ENCODE measurements at regions not wholly inside any gene's neighbourhood (a gene's known extent, or its start where the extent isn't known, plus 50 kb on each side); places are given as distances from the start of the nearest gene placed in this dataset.

DNA sequence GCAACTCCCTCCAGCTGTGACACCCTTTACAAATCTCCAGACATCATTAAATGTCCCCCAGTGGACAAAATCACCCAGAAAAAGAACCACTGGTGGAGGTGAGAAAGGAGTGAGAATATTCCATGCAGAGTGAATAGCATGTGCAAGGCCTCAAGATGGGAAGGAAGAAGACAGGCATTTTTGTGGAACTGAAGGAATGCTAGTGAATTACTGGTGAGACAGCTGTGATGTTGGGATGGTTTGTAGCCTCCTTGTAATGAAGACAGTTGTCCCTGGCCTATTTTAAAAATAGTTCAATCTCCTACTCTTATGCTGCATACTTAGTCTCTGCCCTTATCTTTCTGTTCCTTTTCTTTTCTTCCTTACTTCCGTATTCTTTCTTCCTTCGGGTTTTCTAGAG is 124.9 kb upstream of the RPS23 start:
- Histone ChIP-seq H3K4me3 (ENCODE audit: low read length, poor library complexity, severe bottlenecking) (no peak overlapping the region), H3K9ac (ENCODE audit: low read depth, low read length, poor library complexity, severe bottlenecking) (no peak overlapping the region), H2AFZ (ENCODE audit: low read length) (no peak overlapping the region), H4K20me1 (ENCODE audit: insufficient read depth, low read length, poor library complexity, severe bottlenecking) (no peaks in the 10 kb centered on the region), H3K36me3 (ENCODE audit: insufficient read depth, low read length) (no peaks in the 10 kb centered on the region), H3K4me1 (ENCODE audit: insufficient read depth, low read length, poor library complexity, severe bottlenecking) (no peaks in the 10 kb centered on the region), H3K9me2 (replicated peaks; ENCODE audit: low read depth, low read length) (no peaks in the 10 kb centered on the region), H3K9me3 (ENCODE audit: insufficient read depth, low read depth, low read length) (no peaks in the 10 kb centered on the region; the same call in 1 of the 2 replicates), H3K79me2 (ENCODE audit: insufficient read depth, low read length) (no peaks in the 10 kb centered on the region), H3F3A (ENCODE audit: low read depth) (no peaks in the 10 kb centered on the region), H3K27me3 (ENCODE audit: insufficient read depth, low read length, poor library complexity, severe bottlenecking) (no peaks in the 10 kb centered on the region), H3K4me2 (ENCODE audit: low read depth, low read length, poor library complexity, severe bottlenecking) (no peak overlapping the region)
- no peak for TF ChIP-seq EZH2phosphoT487 (IDR thresholded peaks at IDR 0.05; ENCODE audit: borderline replicate concordance)
- TF ChIP-seq, protein P1, sequence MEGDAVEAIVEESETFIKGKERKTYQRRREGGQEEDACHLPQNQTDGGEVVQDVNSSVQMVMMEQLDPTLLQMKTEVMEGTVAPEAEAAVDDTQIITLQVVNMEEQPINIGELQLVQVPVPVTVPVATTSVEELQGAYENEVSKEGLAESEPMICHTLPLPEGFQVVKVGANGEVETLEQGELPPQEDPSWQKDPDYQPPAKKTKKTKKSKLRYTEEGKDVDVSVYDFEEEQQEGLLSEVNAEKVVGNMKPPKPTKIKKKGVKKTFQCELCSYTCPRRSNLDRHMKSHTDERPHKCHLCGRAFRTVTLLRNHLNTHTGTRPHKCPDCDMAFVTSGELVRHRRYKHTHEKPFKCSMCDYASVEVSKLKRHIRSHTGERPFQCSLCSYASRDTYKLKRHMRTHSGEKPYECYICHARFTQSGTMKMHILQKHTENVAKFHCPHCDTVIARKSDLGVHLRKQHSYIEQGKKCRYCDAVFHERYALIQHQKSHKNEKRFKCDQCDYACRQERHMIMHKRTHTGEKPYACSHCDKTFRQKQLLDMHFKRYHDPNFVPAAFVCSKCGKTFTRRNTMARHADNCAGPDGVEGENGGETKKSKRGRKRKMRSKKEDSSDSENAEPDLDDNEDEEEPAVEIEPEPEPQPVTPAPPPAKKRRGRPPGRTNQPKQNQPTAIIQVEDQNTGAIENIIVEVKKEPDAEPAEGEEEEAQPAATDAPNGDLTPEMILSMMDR (conservative IDR thresholded peaks at IDR 0.05; ENCODE audit: low read length) = no peak

- Histone ChIP-seq H3K27me3 (ENCODE audit: insufficient read depth, low read length, poor library complexity, severe bottlenecking) (no peaks in the 10 kb centered on the region), H3K4me2 (ENCODE audit: low read depth, low read length, poor library complexity, severe bottlenecking) (no peak overlapping the region), H3K4me1 (ENCODE audit: insufficient read depth, low read length, poor library complexity, severe bottlenecking) (no peaks in the 10 kb centered on the region), H3K79me2 (ENCODE audit: insufficient read depth, low read length) (no peaks in the 10 kb centered on the region), H4K20me1 (ENCODE audit: insufficient read depth, low read length, poor library complexity, severe bottlenecking) (no peaks in the 10 kb centered on the region), H2AFZ (ENCODE audit: low read length) (no peak overlapping the region), H3F3A (ENCODE audit: low read depth) (no peaks in the 10 kb centered on the region), H3K9me3 (ENCODE audit: insufficient read depth, low read depth, low read length) (no peaks in the 10 kb centered on the region), H3K9me2 (replicated peaks; ENCODE audit: low read depth, low read length) (no peaks in the 10 kb centered on the region), H3K4me3 (ENCODE audit: low read length, poor library complexity, severe bottlenecking) (no peak overlapping the region), H3K9ac (ENCODE audit: low read depth, low read length, poor library complexity, severe bottlenecking) (no peak overlapping the region), H3K36me3 (ENCODE audit: insufficient read depth, low read length) (no peaks in the 10 kb centered on the region)
- TF ChIP-seq EZH2phosphoT487 (IDR thresholded peaks at IDR 0.05; ENCODE audit: borderline replicate concordance) = no peak
- TF ChIP-seq, protein P1 (conservative IDR thresholded peaks at IDR 0.05; ENCODE audit: low read length) = no peak
Measured at GRCh38 chr5:82399111-82399510, 121.0 kb upstream of the RPS23 start.

- Histone ChIP-seq H3K27me3 (ENCODE audit: insufficient read depth, low read length, poor library complexity, severe bottlenecking) (no peaks in the 10 kb centered on the region), H3K4me3 (ENCODE audit: low read length, poor library complexity, severe bottlenecking) (no peak overlapping the region), H3K9me3 (ENCODE audit: insufficient read depth, low read depth, low read length) (no peaks in the 10 kb centered on the region), H3K9me2 (replicated peaks; ENCODE audit: low read depth, low read length) (no peaks in the 10 kb centered on the region), H4K20me1 (ENCODE audit: insufficient read depth, low read length, poor library complexity, severe bottlenecking) (no peaks in the 10 kb centered on the region), H3K4me2 (ENCODE audit: low read depth, low read length, poor library complexity, severe bottlenecking) (no peak overlapping the region), H2AFZ (ENCODE audit: low read length) (no peak overlapping the region), H3K9ac (ENCODE audit: low read depth, low read length, poor library complexity, severe bottlenecking) (no peak overlapping the region), H3K4me1 (ENCODE audit: insufficient read depth, low read length, poor library complexity, severe bottlenecking) (no peaks in the 10 kb centered on the region), H3F3A (ENCODE audit: low read depth) (no peaks in the 10 kb centered on the region), H3K36me3 (ENCODE audit: insufficient read depth, low read length) (no peaks in the 10 kb centered on the region), H3K79me2 (ENCODE audit: insufficient read depth, low read length) (no peaks in the 10 kb centered on the region)
- no peak for TF ChIP-seq EZH2phosphoT487 (IDR thresholded peaks at IDR 0.05; ENCODE audit: borderline replicate concordance)
- TF ChIP-seq, protein P1 (conservative IDR thresholded peaks at IDR 0.05; ENCODE audit: low read length) = no peak
Measured at GRCh38 chr5:82397741-82398320, 119.7 kb upstream of the RPS23 start.

Measured in Loucy (cell line).